ENCODE measurements at regions not wholly inside any gene's neighbourhood (a gene's known extent, or its start where the extent isn't known, plus 50 kb on each side); places are given as distances from the start of the nearest gene placed in this dataset.
"Not testable (repeated sequence)": the region's sequence is repeated elsewhere in the genome, so short reads cannot be mapped to it uniquely, and the experiment has no call there.

- Mint-ChIP-seq H3K27me3 (ENCODE audit: low read depth) (no peaks in the 10 kb centered on the region), H3K4me3 (no peak overlapping the region), H3K36me3 (peaks cover 4% of the 10 kb centered on the region), H3K4me1 (no peaks in the 10 kb centered on the region), H3K27ac (no peak overlapping the region), H3K9me3 (peaks cover 16% of the 10 kb centered on the region)
- no peak for DNase-seq (ENCODE audit: low spot score in 2 of 2, unreplicated experiment in 2 of 2)
- no peak for TF ChIP-seq CTCF (IDR thresholded peaks at IDR 0.05; ENCODE audit: unreplicated experiment)
Observed at GRCh38 chr3:72067721-72068120, 282.8 kb upstream of the PROK2 start.

- Mint-ChIP-seq H3K27me3 (ENCODE audit: low read depth) (no peaks in the 10 kb centered on the region), H3K27ac (no peak overlapping the region), H3K4me3 (no peak overlapping the region), H3K4me1 (peaks cover 1% of the 10 kb centered on the region), H3K9me3 (peaks cover 23% of the 10 kb centered on the region), H3K36me3 (peaks cover 4% of the 10 kb centered on the region)
- no peak for DNase-seq (ENCODE audit: low spot score in 2 of 2, unreplicated experiment in 2 of 2)
- TF ChIP-seq CTCF (IDR thresholded peaks at IDR 0.05; ENCODE audit: unreplicated experiment): no peak
Observed at GRCh38 chr3:72065872-72066641, 281.1 kb upstream of the PROK2 start.

- TF ChIP-seq CTCF (IDR thresholded peaks at IDR 0.05; ENCODE audit: unreplicated experiment): no peak
- H3K27me3 Mint-ChIP-seq (ENCODE audit: low read depth): no peaks in the 10 kb centered on the region
- peaks cover 1% of the 10 kb centered on the region for H3K4me1 Mint-ChIP-seq
- H3K4me3 Mint-ChIP-seq: no peak overlapping the region
- H3K9me3 Mint-ChIP-seq: peaks cover 23% of the 10 kb centered on the region
- no peak overlapping the region for H3K27ac Mint-ChIP-seq
- peaks cover 4% of the 10 kb centered on the region for H3K36me3 Mint-ChIP-seq
- no peak for DNase-seq (ENCODE audit: low spot score in 2 of 2, unreplicated experiment in 2 of 2)
Observed at GRCh38 chr3:72065236-72065635, 280.3 kb upstream of the PROK2 start.

GRCh38 chr3:72064727-72065126 is 279.8 kb upstream of the PROK2 start:
- H3K27ac Mint-ChIP-seq; DNase-seq (ENCODE audit: low spot score in 2 of 2, unreplicated experiment in 2 of 2); H3K4me1 Mint-ChIP-seq; H3K27me3 Mint-ChIP-seq (ENCODE audit: low read depth); H3K4me3 Mint-ChIP-seq; H3K36me3 Mint-ChIP-seq: not testable (repeated sequence)
- H3K9me3 Mint-ChIP-seq: peaks cover 23% of the 10 kb centered on the region

- Mint-ChIP-seq H3K27ac (no peak overlapping the region), H3K27me3 (ENCODE audit: low read depth) (no peaks in the 10 kb centered on the region), H3K4me1 (peaks cover 1% of the 10 kb centered on the region), H3K9me3 (peaks cover 23% of the 10 kb centered on the region), H3K4me3 (no peak overlapping the region), H3K36me3 (peaks cover 4% of the 10 kb centered on the region)
- DNase-seq (ENCODE audit: low spot score in 2 of 2, unreplicated experiment in 2 of 2): no peak
- TF ChIP-seq CTCF (IDR thresholded peaks at IDR 0.05; ENCODE audit: unreplicated experiment): no peak
Observed at GRCh38 chr3:72062017-72062416, 277.1 kb upstream of the PROK2 start.

GRCh38 chr3:72060447-72061034 is 275.6 kb upstream of the PROK2 start:
- Mint-ChIP-seq H3K4me3 (no peak overlapping the region), H3K36me3 (peaks cover 4% of the 10 kb centered on the region), H3K27ac (no peak overlapping the region), H3K27me3 (ENCODE audit: low read depth) (no peaks in the 10 kb centered on the region), H3K9me3 (peaks cover 23% of the 10 kb centered on the region), H3K4me1 (peaks cover 1% of the 10 kb centered on the region)
- DNase-seq (ENCODE audit: low spot score in 2 of 2, unreplicated experiment in 2 of 2): no peak
- no peak for TF ChIP-seq CTCF (IDR thresholded peaks at IDR 0.05; ENCODE audit: unreplicated experiment)
